Astrocyte (in vitro differentiated cells and primary cell): ENCODE measurements at regions not wholly inside any gene's neighbourhood (a gene's known extent, or its start where the extent isn't known, plus 50 kb on each side); places are given as distances from the start of the nearest gene placed in this dataset.

ENCODE experiments used
- CTCF ChIP-seq: IDR thresholded peaks from 2 replicates; pipeline ENCODE4 v1.5.1; 2011; ENCODE audit warnings: low read depth, mild to moderate bottlenecking, inconsistent platforms, low read length, moderate library complexity; ENCODE audit not compliant: insufficient read depth
- EZH2 ChIP-seq: IDR thresholded peaks from 2 replicates; pipeline ENCODE4 v1.6.1; 2012; ENCODE audit warnings: mild to moderate bottlenecking, low read length, inconsistent platforms; ENCODE audit not compliant: insufficient read depth

DNA sequence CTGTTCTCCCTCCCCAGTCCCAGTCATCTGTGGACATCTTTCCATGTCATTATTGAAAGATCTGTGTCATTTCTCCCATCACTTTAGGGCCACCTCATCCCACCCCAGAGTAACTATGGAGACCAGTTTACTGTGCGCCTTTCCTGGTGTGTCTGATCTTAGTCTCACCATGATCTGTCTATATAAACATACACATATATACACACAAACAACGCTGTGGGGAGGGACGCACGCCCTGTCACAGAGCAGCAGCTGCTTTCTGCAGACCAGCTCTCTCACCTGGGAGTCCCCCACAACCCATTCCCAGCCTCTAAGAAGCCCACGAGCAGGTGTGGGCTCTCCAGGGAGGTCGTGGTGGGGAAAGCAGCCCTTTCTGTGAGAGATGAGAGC is 68.1 kb upstream of the TOX2 start:
- TF ChIP-seq CTCF, result no peak
- no peak for TF ChIP-seq EZH2
